C4-2B (cell line): ENCODE measurements at regions not wholly inside any gene's neighbourhood (a gene's known extent, or its start where the extent isn't known, plus 50 kb on each side); places are given as distances from the start of the nearest gene placed in this dataset.

ENCODE experiments used
- ZFX ChIP-seq: fragments of 450-650 bp; IDR thresholded peaks from 2 replicates; pipeline ENCODE4 v1.6.1; 2017
- TF ChIP-seq, protein P1 (sequence below): fragments of 450-650 bp; conservative IDR thresholded peaks from 2 replicates; pipeline ENCODE4 v1.5.1; 2017; ENCODE audit warnings: mild to moderate bottlenecking

DNA sequence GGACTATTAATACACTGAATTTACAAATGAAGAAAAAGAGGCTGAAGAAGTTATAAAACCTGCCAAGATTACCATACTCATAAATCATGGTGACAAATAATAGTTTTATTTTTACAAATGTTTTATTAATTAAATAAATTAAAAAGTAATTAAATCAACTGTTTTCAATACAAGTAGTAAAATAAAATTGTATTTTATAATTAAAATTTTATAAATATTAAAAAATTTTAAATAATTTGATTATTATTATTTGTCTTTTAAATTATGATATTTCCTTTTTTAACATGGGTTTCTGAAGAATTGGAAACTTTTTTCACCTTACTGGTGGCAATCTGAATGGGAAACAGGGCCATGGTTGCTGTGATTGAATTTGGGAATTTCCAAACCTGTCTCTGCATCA, 177.3 kb upstream of the TSHZ2 start:
- TF ChIP-seq, protein P1, sequence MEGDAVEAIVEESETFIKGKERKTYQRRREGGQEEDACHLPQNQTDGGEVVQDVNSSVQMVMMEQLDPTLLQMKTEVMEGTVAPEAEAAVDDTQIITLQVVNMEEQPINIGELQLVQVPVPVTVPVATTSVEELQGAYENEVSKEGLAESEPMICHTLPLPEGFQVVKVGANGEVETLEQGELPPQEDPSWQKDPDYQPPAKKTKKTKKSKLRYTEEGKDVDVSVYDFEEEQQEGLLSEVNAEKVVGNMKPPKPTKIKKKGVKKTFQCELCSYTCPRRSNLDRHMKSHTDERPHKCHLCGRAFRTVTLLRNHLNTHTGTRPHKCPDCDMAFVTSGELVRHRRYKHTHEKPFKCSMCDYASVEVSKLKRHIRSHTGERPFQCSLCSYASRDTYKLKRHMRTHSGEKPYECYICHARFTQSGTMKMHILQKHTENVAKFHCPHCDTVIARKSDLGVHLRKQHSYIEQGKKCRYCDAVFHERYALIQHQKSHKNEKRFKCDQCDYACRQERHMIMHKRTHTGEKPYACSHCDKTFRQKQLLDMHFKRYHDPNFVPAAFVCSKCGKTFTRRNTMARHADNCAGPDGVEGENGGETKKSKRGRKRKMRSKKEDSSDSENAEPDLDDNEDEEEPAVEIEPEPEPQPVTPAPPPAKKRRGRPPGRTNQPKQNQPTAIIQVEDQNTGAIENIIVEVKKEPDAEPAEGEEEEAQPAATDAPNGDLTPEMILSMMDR: no peak
- TF ChIP-seq ZFX: no peak
